HUES6 (cell line): ENCODE measurements at regions not wholly inside any gene's neighbourhood (a gene's known extent, or its start where the extent isn't known, plus 50 kb on each side); places are given as distances from the start of the nearest gene placed in this dataset.

Experiments
- H3K27ac ChIP-seq: 2 replicates; pipeline ENCODE4 v1.7.0; 2013; ENCODE audit warnings: low read depth, mild to moderate bottlenecking, low read length, inconsistent platforms
- H3K27me3 ChIP-seq: 2 replicates; pipeline ENCODE4 v1.6.1; 2013; ENCODE audit warnings: low read length; ENCODE audit not compliant: control insufficient read depth, insufficient read depth
- H3K36me3 ChIP-seq: 2 replicates; pipeline ENCODE4 v1.6.1; 2013; ENCODE audit warnings: low read length; ENCODE audit not compliant: control insufficient read depth, insufficient read depth
- H3K4me1 ChIP-seq: 2 replicates; pipeline ENCODE4 v1.6.1; 2013; ENCODE audit warnings: low read length; ENCODE audit not compliant: control insufficient read depth, insufficient read depth
- H3K4me3 ChIP-seq: 2 replicates; pipeline ENCODE4 v1.5.1; 2013; ENCODE audit warnings: low read depth, low read length
- H3K9ac ChIP-seq: one replicate; pipeline ENCODE4 v1.6.1; 2013; ENCODE audit warnings: mild to moderate bottlenecking, low read length
- H3K9me3 ChIP-seq: 2 replicates; pipeline ENCODE4 v1.6.1; 2013; ENCODE audit warnings: low read depth, low read length; ENCODE audit not compliant: control insufficient read depth, insufficient read depth

DNA sequence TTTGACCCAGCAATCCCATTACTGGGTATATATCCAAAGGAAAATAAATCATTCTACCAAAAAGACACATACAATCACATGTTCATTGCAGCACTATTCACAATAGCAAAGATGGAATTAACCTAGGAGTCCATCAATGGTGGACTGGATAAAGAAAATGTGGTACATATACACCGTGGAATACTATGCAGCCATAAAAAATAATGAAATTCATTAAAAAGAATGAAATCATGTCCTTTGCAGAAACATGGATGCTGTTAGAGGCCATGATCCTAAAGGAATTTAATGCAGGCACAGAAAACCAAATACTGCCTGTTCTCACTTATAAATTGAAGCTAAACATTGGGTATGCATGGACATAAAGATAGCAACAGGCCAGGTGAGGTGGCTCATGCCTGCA is 61.9 kb upstream of the BMP6 start:
- peaks cover 3% of the 10 kb centered on the region; the same call in 1 of the 2 replicates for H3K27me3 ChIP-seq
- H3K4me3 ChIP-seq: no peak overlapping the region
- no peaks in the 10 kb centered on the region for H3K9me3 ChIP-seq
- no peak overlapping the region for H3K27ac ChIP-seq
- no peak overlapping the region for H3K9ac ChIP-seq
- no peaks in the 10 kb centered on the region for H3K4me1 ChIP-seq
- no peaks in the 10 kb centered on the region for H3K36me3 ChIP-seq

DNA sequence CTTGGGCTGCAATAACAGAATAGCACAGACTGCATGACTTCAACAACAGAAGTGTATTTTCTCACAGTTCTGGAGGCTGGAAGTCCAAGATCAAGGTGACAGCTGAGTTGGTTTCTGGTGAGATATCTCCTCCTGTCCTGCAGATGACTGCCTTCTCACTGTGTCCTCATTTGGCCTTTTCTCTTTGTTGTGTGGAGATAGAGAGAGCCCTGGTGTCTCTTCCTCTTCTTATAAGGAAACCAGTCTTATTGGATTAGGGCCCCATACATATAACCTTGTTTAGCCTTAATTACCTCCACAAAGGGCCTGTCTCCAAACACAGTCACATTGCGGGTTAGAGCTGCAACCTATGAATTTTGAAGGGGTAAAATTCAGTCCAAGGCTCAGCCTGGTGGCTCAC is 57.0 kb upstream of the BMP6 start:
- Histone ChIP-seq H3K9ac (no peak overlapping the region), H3K4me3 (no peak overlapping the region), H3K27me3 (no peaks in the 10 kb centered on the region; the same call in 1 of the 2 replicates), H3K36me3 (no peaks in the 10 kb centered on the region), H3K27ac (no peak overlapping the region), H3K4me1 (peaks cover 12% of the 10 kb centered on the region), H3K9me3 (no peaks in the 10 kb centered on the region)

DNA sequence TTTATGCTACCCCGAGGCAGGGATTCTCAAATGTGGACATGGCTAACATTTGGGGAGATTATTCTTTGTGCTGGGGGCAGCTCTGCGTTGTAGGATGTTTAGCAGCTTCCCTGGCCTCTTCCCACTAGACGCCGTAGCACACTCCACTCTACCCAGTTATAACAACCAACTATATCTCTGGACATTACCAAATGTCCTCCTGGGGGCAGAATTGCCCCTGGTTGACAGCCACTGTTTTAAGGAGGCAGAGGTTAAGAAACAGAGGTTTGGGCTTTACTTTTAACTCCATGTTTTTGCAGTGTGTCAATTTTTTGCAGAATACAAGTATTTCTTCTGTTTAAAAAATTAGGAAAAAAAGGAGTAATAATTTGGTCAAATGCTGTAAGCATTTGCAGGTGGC is 56.2 kb upstream of the BMP6 start:
- Histone ChIP-seq H3K27me3 (no peaks in the 10 kb centered on the region; the same call in 1 of the 2 replicates), H3K36me3 (no peaks in the 10 kb centered on the region), H3K4me1 (peaks cover 12% of the 10 kb centered on the region), H3K4me3 (no peak overlapping the region), H3K27ac (no peak overlapping the region), H3K9ac (no peak overlapping the region), H3K9me3 (no peaks in the 10 kb centered on the region)

DNA sequence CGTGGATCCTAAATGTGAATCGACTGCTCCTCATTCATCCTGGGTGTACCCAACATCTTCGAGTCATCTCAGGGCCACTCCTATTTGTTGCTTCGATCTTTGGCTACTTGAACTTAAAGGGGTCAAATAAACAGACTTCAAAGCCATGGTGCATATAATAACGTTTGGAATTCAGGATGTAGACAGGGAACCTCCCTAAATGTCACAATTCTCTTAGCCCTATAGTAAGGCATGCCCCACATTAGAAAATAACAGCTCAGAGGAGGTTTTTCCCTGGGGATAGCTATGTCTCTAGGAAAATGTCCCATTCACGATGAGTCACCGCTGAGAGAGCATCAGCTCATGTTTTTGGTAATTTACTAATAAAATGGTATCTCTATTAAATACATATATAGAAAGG is 54.8 kb upstream of the BMP6 start:
- H3K36me3 ChIP-seq: no peaks in the 10 kb centered on the region
- no peak overlapping the region for H3K4me3 ChIP-seq
- H3K27me3 ChIP-seq: no peaks in the 10 kb centered on the region; the same call in 1 of the 2 replicates
- peaks cover 12% of the 10 kb centered on the region for H3K4me1 ChIP-seq
- no peak overlapping the region for H3K27ac ChIP-seq
- no peak overlapping the region for H3K9ac ChIP-seq
- no peaks in the 10 kb centered on the region for H3K9me3 ChIP-seq

DNA sequence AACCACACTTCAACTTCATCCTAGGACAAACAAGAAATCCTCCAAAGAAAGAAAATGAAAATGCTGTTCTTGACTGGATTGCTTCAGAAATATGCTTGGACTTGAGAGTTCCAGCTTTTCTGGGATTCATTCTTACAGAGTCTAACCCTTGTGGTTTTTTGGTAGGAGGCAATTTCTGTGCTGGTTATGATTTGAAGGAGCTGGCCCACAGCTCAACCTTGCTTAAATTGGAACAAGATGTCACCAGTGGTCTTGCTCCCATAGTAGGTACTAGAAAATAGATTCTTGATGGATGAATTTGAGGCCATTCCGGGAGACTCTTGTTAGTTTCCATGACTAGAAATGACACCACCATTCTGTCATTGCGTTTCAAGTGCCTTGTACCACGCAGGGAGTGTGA is 54.3 kb upstream of the BMP6 start:
- Histone ChIP-seq H3K36me3 (no peaks in the 10 kb centered on the region), H3K4me1 (peaks cover 12% of the 10 kb centered on the region), H3K9me3 (no peaks in the 10 kb centered on the region), H3K4me3 (no peak overlapping the region), H3K9ac (no peak overlapping the region), H3K27me3 (no peaks in the 10 kb centered on the region; the same call in 1 of the 2 replicates), H3K27ac (no peak overlapping the region)

DNA sequence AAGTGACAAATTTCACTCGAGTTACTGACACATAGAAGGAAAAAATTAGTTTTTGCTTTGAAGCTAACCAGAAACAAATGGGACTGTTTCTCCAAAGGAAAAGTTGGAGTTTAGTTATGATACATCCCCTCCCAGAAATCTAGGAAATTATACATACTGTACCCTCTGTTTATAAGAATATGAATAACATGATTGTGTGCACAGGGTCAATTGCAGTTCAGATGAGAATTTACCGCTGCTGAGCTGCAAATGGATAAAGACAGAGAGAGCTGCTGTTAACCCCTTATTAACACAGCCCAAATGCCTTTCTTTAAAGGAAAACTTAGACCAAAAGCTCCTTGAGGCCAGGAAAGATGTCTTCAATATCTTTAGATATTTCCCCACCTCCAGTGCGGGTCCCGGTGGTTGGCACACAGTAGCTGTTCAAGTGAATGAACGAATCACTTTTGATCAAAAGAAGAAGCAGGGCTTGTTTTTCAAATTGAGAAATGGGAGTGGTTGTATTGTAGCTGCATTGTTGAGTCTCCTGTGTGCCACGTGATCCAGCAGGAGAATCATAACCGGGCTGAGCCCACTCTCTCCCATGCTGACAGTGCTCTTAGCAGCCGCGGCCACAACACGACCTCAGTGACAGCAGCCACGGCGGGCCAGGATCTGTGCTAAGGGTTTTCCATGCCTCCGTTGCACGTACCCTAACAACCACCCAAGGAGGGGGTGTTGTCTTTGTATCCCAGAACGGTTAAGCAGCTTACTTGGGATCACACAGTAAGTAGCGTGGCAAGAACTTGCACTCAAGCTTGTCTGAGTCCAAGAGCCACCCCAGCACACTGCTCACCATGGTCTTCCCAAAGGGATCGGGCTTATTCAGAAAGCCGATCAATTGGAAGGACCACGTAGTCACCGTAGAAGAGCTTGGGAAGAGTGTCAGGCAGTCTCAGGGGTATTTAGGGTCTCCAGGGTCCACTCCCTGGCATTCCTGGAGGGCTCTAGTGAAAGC is 53.5 kb upstream of the BMP6 start:
- H3K4me1 ChIP-seq: peaks cover 12% of the 10 kb centered on the region
- no peak overlapping the region for H3K9ac ChIP-seq
- no peaks in the 10 kb centered on the region for H3K36me3 ChIP-seq
- H3K9me3 ChIP-seq: no peaks in the 10 kb centered on the region
- peak overlapping the region; percentile 52 for H3K4me3 ChIP-seq
- H3K27ac ChIP-seq: no peak overlapping the region
- no peaks in the 10 kb centered on the region; the same call in 1 of the 2 replicates for H3K27me3 ChIP-seq

DNA sequence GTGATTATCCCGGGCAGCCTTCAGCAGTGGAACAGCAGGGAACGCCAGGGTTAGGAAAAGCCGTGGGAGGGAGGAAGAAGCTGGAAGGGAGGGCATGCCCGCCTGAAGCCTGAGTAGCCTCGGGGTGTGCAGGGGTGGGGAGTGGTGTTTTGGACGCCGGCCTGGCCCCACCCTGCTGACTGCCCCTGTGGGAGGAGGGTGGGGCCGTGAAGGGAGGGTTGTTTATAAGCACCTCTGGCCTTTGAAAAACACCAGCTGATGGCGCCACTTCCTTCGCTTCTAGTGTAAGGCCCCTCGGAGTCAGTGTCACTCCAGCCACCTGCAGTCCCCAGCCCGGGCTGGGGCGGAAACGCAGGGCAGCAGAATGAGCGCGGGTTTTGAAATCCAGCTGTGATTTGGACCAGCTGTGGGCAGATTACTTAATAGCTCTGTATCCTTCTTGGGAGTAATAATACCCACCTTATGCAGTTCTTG is 52.8 kb upstream of the BMP6 start:
- Histone ChIP-seq H3K27ac (no peak overlapping the region), H3K36me3 (no peaks in the 10 kb centered on the region), H3K27me3 (no peaks in the 10 kb centered on the region; the same call in 1 of the 2 replicates), H3K4me1 (peaks cover 12% of the 10 kb centered on the region), H3K4me3 (peak overlapping the region; percentile 52), H3K9me3 (no peaks in the 10 kb centered on the region), H3K9ac (no peak overlapping the region)

DNA sequence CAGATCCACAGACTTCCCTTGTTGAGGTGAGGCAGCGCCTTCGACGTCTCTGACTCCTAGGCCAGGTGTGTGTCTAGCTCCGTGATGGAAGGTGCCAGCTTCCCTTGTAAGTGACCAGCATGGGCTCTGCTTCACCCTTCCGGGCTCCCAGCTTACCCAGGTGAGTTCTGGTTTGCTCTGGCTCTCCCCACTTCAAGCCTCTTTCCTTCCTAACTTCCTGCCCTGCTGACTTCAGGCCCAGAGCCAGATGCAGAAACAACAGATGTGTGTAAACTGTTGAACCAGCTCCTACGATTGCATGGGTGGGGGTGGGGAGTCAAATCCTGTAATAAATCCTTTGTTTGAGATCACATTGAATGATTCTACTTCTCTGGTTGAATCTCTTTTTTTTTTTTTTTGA is 51.6 kb upstream of the BMP6 start:
- Histone ChIP-seq H3K4me3 (no peak overlapping the region), H3K9ac (no peak overlapping the region), H3K36me3 (no peaks in the 10 kb centered on the region), H3K27ac (no peak overlapping the region), H3K27me3 (no peaks in the 10 kb centered on the region; the same call in 1 of the 2 replicates), H3K9me3 (no peaks in the 10 kb centered on the region), H3K4me1 (peaks cover 12% of the 10 kb centered on the region)

DNA sequence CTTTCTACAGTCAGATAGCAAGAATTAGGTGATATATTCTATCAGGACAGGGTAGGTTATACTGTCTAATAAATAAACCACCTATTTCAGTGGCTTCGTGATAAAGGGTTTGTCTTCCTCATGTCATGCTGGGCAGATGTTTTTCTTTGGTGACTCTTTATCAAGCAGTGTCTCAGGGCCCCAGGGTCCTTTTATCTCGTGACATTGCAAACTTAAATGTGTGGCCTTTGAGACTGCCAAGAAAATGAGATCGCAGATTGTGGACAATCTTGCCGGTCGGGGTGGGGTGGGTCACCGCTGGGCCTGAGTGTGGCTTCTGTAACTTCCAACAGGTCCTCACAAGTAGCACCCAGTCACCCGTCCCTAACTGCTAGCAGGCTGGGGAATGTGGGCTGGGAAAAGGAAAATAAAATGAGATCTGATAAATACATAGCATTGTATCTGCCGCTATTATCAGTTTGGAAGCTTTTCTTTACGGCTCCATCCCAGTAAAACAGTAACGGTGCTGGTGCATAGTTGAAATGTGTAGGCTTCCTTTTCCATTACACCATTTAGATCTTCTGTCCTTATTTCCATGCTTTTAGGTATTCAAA is 50.5 kb upstream of the BMP6 start:
- Histone ChIP-seq H3K27me3 (no peaks in the 10 kb centered on the region; the same call in 1 of the 2 replicates), H3K4me1 (peaks cover 23% of the 10 kb centered on the region), H3K4me3 (no peak overlapping the region), H3K27ac (no peak overlapping the region), H3K36me3 (no peaks in the 10 kb centered on the region), H3K9me3 (no peaks in the 10 kb centered on the region), H3K9ac (no peak overlapping the region)
